ENCODE measurements at regions not wholly inside any gene's neighbourhood (a gene's known extent, or its start where the extent isn't known, plus 50 kb on each side); places are given as distances from the start of the nearest gene placed in this dataset.

GRCh38 chr10:23994459-23995046 lies 214.4 kb upstream of the KIAA1217 start:
- Histone ChIP-seq H3K27ac (ENCODE audit: low read length) (no peak overlapping the region), H3K4me1 (ENCODE audit: insufficient read depth, low read length) (no peaks in the 10 kb centered on the region), H2AFZ (ENCODE audit: low read depth, low read length) (no peak overlapping the region), H3K9me3 (ENCODE audit: insufficient read depth, low read length, severe bottlenecking) (no peaks in the 10 kb centered on the region), H3K36me3 (ENCODE audit: insufficient read depth, low read length) (no peaks in the 10 kb centered on the region), H3K4me3 (ENCODE audit: low read depth in 1 of 2, low read length in 2 of 2) (no peak overlapping the region), H3K79me2 (ENCODE audit: insufficient read depth, low read length) (no peaks in the 10 kb centered on the region), H3K27me3 (ENCODE audit: insufficient read depth, low read length, poor library complexity) (peaks cover 12% of the 10 kb centered on the region), H3K9ac (ENCODE audit: low read depth, low read length) (no peak overlapping the region), H3K4me2 (ENCODE audit: insufficient read depth, low read length) (no peak overlapping the region), H4K20me1 (ENCODE audit: insufficient read depth, low read length) (no peaks in the 10 kb centered on the region)
- ATAC-seq (ENCODE audit: insufficient read depth, low read depth) (peak; percentile 53; the same call in 2 of the 3 replicates), DNase-seq (peak; percentile 53)
- TF ChIP-seq CTCF (IDR thresholded peaks at IDR 0.05; ENCODE audit: borderline replicate concordance, extremely low read depth, low read length, poor library complexity, severe bottlenecking) = peak; percentile 83
- TF ChIP-seq EZH2 (IDR thresholded peaks at IDR 0.05; ENCODE audit: borderline replicate concordance, low read depth, low read length, severe bottlenecking) = no peak

GRCh38 chr10:23999445-23999844 lies 209.5 kb upstream of the KIAA1217 start:
- no peak for DNase-seq
- no peaks in the 10 kb centered on the region for H3K79me2 ChIP-seq (ENCODE audit: insufficient read depth, low read length)
- no peak overlapping the region for H3K4me2 ChIP-seq (ENCODE audit: insufficient read depth, low read length)
- peaks cover 12% of the 10 kb centered on the region for H3K27me3 ChIP-seq (ENCODE audit: insufficient read depth, low read length, poor library complexity)
- H3K9me3 ChIP-seq (ENCODE audit: insufficient read depth, low read length, severe bottlenecking) = no peaks in the 10 kb centered on the region
- H4K20me1 ChIP-seq (ENCODE audit: insufficient read depth, low read length) = no peaks in the 10 kb centered on the region
- no peaks in the 10 kb centered on the region for H3K4me1 ChIP-seq (ENCODE audit: insufficient read depth, low read length)
- no peak overlapping the region for H3K4me3 ChIP-seq (ENCODE audit: low read depth in 1 of 2, low read length in 2 of 2)
- no peak overlapping the region for H2AFZ ChIP-seq (ENCODE audit: low read depth, low read length)
- TF ChIP-seq CTCF (IDR thresholded peaks at IDR 0.05; ENCODE audit: borderline replicate concordance, extremely low read depth, low read length, poor library complexity, severe bottlenecking) (no peak), EZH2 (IDR thresholded peaks at IDR 0.05; ENCODE audit: borderline replicate concordance, low read depth, low read length, severe bottlenecking) (no peak)
- H3K36me3 ChIP-seq (ENCODE audit: insufficient read depth, low read length) = no peaks in the 10 kb centered on the region
- no peak overlapping the region for H3K27ac ChIP-seq (ENCODE audit: low read length)
- no peak overlapping the region for H3K9ac ChIP-seq (ENCODE audit: low read depth, low read length)
- ATAC-seq (ENCODE audit: insufficient read depth, low read depth) = no peak

GRCh38 chr10:24000271-24000813 lies 208.6 kb upstream of the KIAA1217 start:
- no peak overlapping the region for H3K4me2 ChIP-seq (ENCODE audit: insufficient read depth, low read length)
- H2AFZ ChIP-seq (ENCODE audit: low read depth, low read length) = no peak overlapping the region
- H3K9me3 ChIP-seq (ENCODE audit: insufficient read depth, low read length, severe bottlenecking) = no peaks in the 10 kb centered on the region
- no peaks in the 10 kb centered on the region for H4K20me1 ChIP-seq (ENCODE audit: insufficient read depth, low read length)
- no peak overlapping the region for H3K9ac ChIP-seq (ENCODE audit: low read depth, low read length)
- H3K4me3 ChIP-seq (ENCODE audit: low read depth in 1 of 2, low read length in 2 of 2) = no peak overlapping the region
- TF ChIP-seq CTCF (IDR thresholded peaks at IDR 0.05; ENCODE audit: borderline replicate concordance, extremely low read depth, low read length, poor library complexity, severe bottlenecking) (no peak), EZH2 (IDR thresholded peaks at IDR 0.05; ENCODE audit: borderline replicate concordance, low read depth, low read length, severe bottlenecking) (no peak)
- DNase-seq = no peak
- H3K27ac ChIP-seq (ENCODE audit: low read length) = no peak overlapping the region
- H3K4me1 ChIP-seq (ENCODE audit: insufficient read depth, low read length) = no peaks in the 10 kb centered on the region
- H3K27me3 ChIP-seq (ENCODE audit: insufficient read depth, low read length, poor library complexity) = peaks cover 12% of the 10 kb centered on the region
- ATAC-seq (ENCODE audit: insufficient read depth, low read depth) = no peak
- H3K36me3 ChIP-seq (ENCODE audit: insufficient read depth, low read length) = no peaks in the 10 kb centered on the region
- H3K79me2 ChIP-seq (ENCODE audit: insufficient read depth, low read length) = no peaks in the 10 kb centered on the region

Measured in DND-41 (cell line).